K562 (cell line): ENCODE measurements at regions not wholly inside any gene's neighbourhood (a gene's known extent, or its start where the extent isn't known, plus 50 kb on each side); places are given as distances from the start of the nearest gene placed in this dataset.

ENCODE experiments used
- ATAC-seq: fragments of 200-7000 bp; cut with Tn5 transposase; 3 replicates; pipeline ENCODE4 v1.9.1; 2020; ENCODE audit warnings: moderate library complexity
- BruUV-seq: library from RNA; stranded (reverse); fragments of 400-500 nt; replicated peaks from 2 replicates; lab custom pipeline; 2021; lab: Mats Ljungman, UMichigan
- CTCF ChIA-PET: fragments of 300-600 bp; formaldehyde crosslinking; extraction: SDS; loops from one replicate; lab custom pipeline; 2021; ENCODE audit warnings: low intra/inter-chr PET ratio; lab: Yijun Ruan, JAX
- POLR2A ChIA-PET: fragments of 300-600, 350-650 bp; sonication (Branson Sonifier 250); formaldehyde crosslinking; extraction: SDS; loops from one replicate; lab custom pipeline; 2021; ENCODE audit warnings: antibody characterized with exemption, inconsistent platforms; lab: Yijun Ruan, JAX
- DNase-seq, 4 experiments: peaks; one replicate each; pipeline versions ENCODE4 v3.0.0 to v3.0.0-alpha.2; 2011 to 2018; ENCODE audit warnings: low spot score in 3 of 4, mixed read lengths in 3 of 4; ENCODE audit errors: extremely low read depth in 1 of 4
- FAIRE-seq: peaks from 2 replicates; lab custom pipeline; 2011; peaks lifted over from hg19 to GRCh38; lab: Jason Lieb, UNC
- H2AFZ ChIP-seq: 2 replicates; pipeline ENCODE4 v1.6.0; 2011; ENCODE audit warnings: low read depth, low read length, control low read depth, inconsistent platforms
- H3K27ac ChIP-seq: fragments of 200-600 bp; 3 replicates; pipeline ENCODE4 v1.8.0; 2011; ENCODE audit warnings: low read depth, mild to moderate bottlenecking, control low read depth, inconsistent platforms, low read length, moderate library complexity, mixed read lengths; ENCODE audit errors: extremely low read depth
- H3K27me3 ChIP-seq, 2 experiments: fragments of 300-600 bp in 1 of 2; 2 replicates in 1 of 2; 3 replicates in 1 of 2; pipeline versions ENCODE4 v1.6.0 to v1.8.0; 2011; ENCODE audit warnings: inconsistent platforms in 2 of 2, low read length in 2 of 2, mild to moderate bottlenecking in 1 of 2, mixed read lengths in 1 of 2, moderate library complexity in 1 of 2; ENCODE audit not compliant: control insufficient read depth in 2 of 2, insufficient read depth in 2 of 2
- H3K36me3 ChIP-seq: fragments of 300-600 bp; 3 replicates; pipeline ENCODE4 v1.8.0; 2011; ENCODE audit warnings: mild to moderate bottlenecking, low read length, inconsistent platforms; ENCODE audit not compliant: control insufficient read depth, insufficient read depth
- H3K4me1 ChIP-seq, 2 experiments: fragments of 200-600 bp in 1 of 2; replicated peaks in 1 of 2; 2 replicates in 1 of 2; 3 replicates in 1 of 2; pipeline versions ENCODE4 v1.5.1 to v1.8.0; 2011; ENCODE audit warnings: inconsistent platforms in 2 of 2, low read length in 2 of 2, mild to moderate bottlenecking in 1 of 2, mixed read lengths in 1 of 2, moderate library complexity in 1 of 2; ENCODE audit not compliant: control insufficient read depth in 2 of 2, insufficient read depth in 2 of 2
- H3K4me2 ChIP-seq: 2 replicates; pipeline ENCODE4 v1.6.1; 2011; ENCODE audit warnings: low read length, control low read depth, inconsistent platforms, mixed read lengths; ENCODE audit not compliant: insufficient read depth
- H3K4me3 ChIP-seq: fragments of 200-600 bp; sonication (generic), shearing (Covaris generic); 2 replicates; pipeline ENCODE4 v1.5.1; 2016; ENCODE audit warnings: control low read depth, inconsistent platforms
- H3K79me2 ChIP-seq: fragments of 200-600 bp; 3 replicates; pipeline ENCODE4 v1.8.0; 2011; ENCODE audit warnings: low read length, inconsistent platforms; ENCODE audit not compliant: control insufficient read depth, insufficient read depth
- H3K9ac ChIP-seq, 2 experiments: 2 replicates each; pipeline versions ENCODE4 v1.6.0 to v1.6.1; 2011; ENCODE audit warnings: low read depth in 2 of 2, low read length in 2 of 2, control low read depth in 1 of 2, inconsistent platforms in 1 of 2, mild to moderate bottlenecking in 1 of 2, mixed read lengths in 1 of 2; ENCODE audit not compliant: insufficient read depth in 1 of 2
- H3K9me1 ChIP-seq: one replicate; pipeline ENCODE4 v1.6.0; 2011; ENCODE audit warnings: inconsistent platforms, mild to moderate bottlenecking, low read length, moderate library complexity; ENCODE audit not compliant: control insufficient read depth, insufficient read depth
- H3K9me3 ChIP-seq: replicated peaks from 2 replicates; pipeline ENCODE4 v1.5.1; 2011; ENCODE audit warnings: low read depth, low read length, inconsistent platforms; ENCODE audit not compliant: control insufficient read depth, insufficient read depth
- H4K20me1 ChIP-seq: replicated peaks from 2 replicates; pipeline ENCODE4 v1.6.1; 2011; ENCODE audit warnings: low read length, inconsistent platforms, mixed read lengths; ENCODE audit not compliant: control insufficient read depth, insufficient read depth
- MBD1 ChIP-seq: fragments of 250-450 bp; sonication (Bioruptor Pico); IDR thresholded peaks from 2 replicates; pipeline ENCODE4 v1.8.0; 2022; ENCODE audit warnings: inconsistent platforms
- U2AF1 ChIP-seq: fragments of 200-400 bp; formaldehyde crosslinking; optimal IDR thresholded peaks from 2 replicates; pipeline ENCODE3; 2017; ENCODE audit warnings: mild to moderate bottlenecking, low read depth, low read length, moderate library complexity
- ZMIZ1 ChIP-seq, 2 experiments: fragments of 150-350 bp in 1 of 2; IDR thresholded peaks; 2 replicates each; pipeline ENCODE4 v1.6.1; 2012 to 2016; ENCODE audit warnings: low read depth in 2 of 2, low read length in 2 of 2, mild to moderate bottlenecking in 1 of 2, moderate library complexity in 1 of 2
- ZNF77 ChIP-seq: fragments of 250-450 bp; sonication (Bioruptor Pico); IDR thresholded peaks from 2 replicates; pipeline ENCODE4 v1.5.0; 2020
- WGBS: fragments of 100-300 bp; shearing (Covaris generic); methylation state at CpG from one replicate; pipeline ENCODE4 v1.1.6; 2016; ENCODE audit warnings: low coverage, mixed read lengths; ENCODE audit not compliant: insufficient coverage; ENCODE audit errors: missing lambda C conversion rate; 5-methylcytosine and 5-hydroxymethylcytosine counted together
- in situ Hi-C: fragments of 300-500 bp; cut with MboI; formaldehyde crosslinking; loops from 4 replicates; pipeline ENCODE4 v1.15.0; 2018; ENCODE audit warnings: inconsistent platforms, mixed read lengths
- intact Hi-C: fragments of 100-400 bp; cut with micrococcal nuclease; formaldehyde crosslinking; loops from 2 replicates; pipeline ENCODE4 v1.14.2; 2022

GRCh38 chr18:73697353-73697752, 450.3 kb downstream of the FBXO15 start:
- Histone ChIP-seq H3K27ac (no peak overlapping the region), H3K9me1 (no peaks in the 10 kb centered on the region), H3K9me3 (no peaks in the 10 kb centered on the region), H4K20me1 (no peaks in the 10 kb centered on the region), H2AFZ (no peak overlapping the region), H3K4me2 (no peak overlapping the region), H3K4me3 (no peak overlapping the region), H3K9ac (no peak overlapping the region), H3K27me3 (no peaks in the 10 kb centered on the region), H3K4me1 (no peaks in the 10 kb centered on the region), H3K79me2 (no peaks in the 10 kb centered on the region), H3K36me3 (no peaks in the 10 kb centered on the region)
- no peak for TF ChIP-seq ZNF77 (CRISPR knock-in tag)
- TF ChIP-seq MBD1 (CRISPR knock-in tag): no peak
- TF ChIP-seq ZMIZ1 (IDR thresholded peaks at IDR 0.05; ENCODE audit: low read depth in 2 of 2, low read length in 2 of 2): no peak
- TF ChIP-seq U2AF1: no peak
- no TSS peak for BruUV-seq
- DNase-seq (no peak), FAIRE-seq (no peak), ATAC-seq (no peak)
- in situ Hi-C loops: no loop called here
- intact Hi-C loops: no loop called here
- CTCF ChIA-PET: no interaction called here
- 0% methylated on average over 4 of the region's 4 CpGs for WGBS
- POLR2A ChIA-PET: no interaction called here
